GM21360 (cell line): ENCODE measurements at regions not wholly inside any gene's neighbourhood (a gene's known extent, or its start where the extent isn't known, plus 50 kb on each side); places are given as distances from the start of the nearest gene placed in this dataset.
"Not testable (repeated sequence)": the region's sequence is repeated elsewhere in the genome, so short reads cannot be mapped to it uniquely, and the experiment has no call there.

Experiments
- ATAC-seq: cut with Tn5 transposase; IDR thresholded peaks from one replicate; pipeline ENCODE4 v1.9.1; 2021; ENCODE audit warnings: mild to moderate bottlenecking, moderate library complexity; ENCODE audit not compliant: unreplicated experiment

- no peak for ATAC-seq
Measured at GRCh38 chr10:57699944-57700343, 567.8 kb downstream of the IPMK start.

GRCh38 chr10:57696641-57697040 lies 571.1 kb downstream of the IPMK start:
- ATAC-seq = no peak

DNA sequence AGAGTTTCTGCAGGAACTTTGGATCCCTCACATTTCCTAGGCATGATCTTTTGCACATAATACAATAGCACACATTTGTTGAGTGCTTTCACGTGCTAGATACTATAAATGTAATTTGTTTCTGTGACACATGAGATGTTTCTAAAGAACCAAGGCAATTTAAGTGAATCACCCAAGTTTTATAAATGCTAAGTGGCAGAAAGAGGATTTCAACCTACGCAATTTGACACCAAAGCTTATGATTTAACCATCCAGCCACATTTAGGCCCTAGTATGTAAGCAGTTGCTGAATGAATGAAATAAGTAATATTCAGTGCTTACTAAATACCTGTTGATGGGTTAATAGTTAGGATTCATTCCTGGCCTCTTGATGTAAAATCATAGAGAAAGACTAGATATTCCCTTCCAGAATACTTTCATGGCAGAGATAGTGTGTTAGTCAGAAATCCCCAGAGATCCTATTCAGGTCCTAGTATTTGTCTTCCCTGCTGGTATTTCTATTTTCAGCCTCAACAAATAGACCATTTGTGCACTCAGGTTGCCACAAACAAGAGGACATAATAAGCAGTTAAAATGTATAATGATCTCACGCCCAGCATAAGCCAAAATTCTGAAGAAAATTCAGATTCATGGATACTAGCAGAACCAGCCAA lies 572.6 kb downstream of the IPMK start:
- no peak for ATAC-seq

DNA sequence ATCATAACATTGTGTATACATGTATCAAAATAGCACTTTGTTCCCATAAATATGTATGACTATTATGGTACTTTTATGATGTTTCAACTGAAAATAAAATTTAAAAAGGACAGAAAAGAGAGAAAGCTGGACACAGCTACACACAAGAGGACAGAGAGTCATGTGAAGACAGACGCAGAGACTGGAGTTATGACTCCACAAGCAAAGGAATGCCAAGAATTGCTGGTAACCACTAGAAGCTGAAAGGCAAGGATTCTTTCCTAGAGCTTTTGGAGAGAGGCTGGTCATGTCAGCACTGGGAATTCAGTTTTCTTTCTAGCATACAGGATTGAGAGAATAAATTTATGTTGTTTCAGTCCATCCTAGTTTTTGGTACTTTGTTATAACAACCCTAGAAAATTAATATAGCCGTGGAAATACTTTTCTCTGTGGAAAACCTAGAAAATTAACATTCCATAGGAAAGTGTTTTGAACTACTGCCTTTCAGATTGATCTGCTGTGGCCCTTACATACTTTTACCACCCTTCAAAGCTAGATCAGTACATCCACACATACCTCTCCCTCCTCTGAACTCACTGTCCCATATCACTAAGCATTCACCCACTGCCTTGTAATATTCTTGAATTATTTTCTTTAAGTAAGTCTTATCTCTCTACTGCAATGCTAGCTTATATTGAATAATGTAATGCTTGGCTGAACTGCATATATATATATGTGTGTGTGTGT lies 575.3 kb downstream of the IPMK start:
- ATAC-seq = no peak

GRCh38 chr10:57689596-57690297 lies 577.9 kb downstream of the IPMK start:
- no peak for ATAC-seq

- no peak for ATAC-seq
Measured at GRCh38 chr10:57679916-57680315, 587.8 kb downstream of the IPMK start.

DNA sequence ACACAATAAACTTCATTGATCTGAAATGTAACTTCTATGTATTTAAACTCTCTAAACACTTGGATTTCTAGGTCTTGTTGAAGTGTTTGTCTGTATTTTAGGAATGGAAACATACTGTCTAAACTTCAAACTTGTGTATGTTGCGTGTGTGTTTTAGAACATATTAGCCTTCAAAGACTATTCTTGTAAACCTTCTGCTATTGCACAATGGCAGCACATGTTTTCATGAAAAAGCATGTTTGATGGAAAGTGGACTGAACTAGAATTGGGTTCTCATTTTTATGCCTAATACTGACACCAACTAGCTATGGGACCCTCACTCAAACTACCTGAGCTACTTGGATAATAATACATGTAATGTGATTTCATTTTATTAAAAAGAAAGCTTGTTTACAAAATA lies 592.6 kb downstream of the IPMK start:
- ATAC-seq = no peak

GRCh38 chr10:57673446-57673960 lies 594.2 kb downstream of the IPMK start:
- ATAC-seq = no peak

DNA sequence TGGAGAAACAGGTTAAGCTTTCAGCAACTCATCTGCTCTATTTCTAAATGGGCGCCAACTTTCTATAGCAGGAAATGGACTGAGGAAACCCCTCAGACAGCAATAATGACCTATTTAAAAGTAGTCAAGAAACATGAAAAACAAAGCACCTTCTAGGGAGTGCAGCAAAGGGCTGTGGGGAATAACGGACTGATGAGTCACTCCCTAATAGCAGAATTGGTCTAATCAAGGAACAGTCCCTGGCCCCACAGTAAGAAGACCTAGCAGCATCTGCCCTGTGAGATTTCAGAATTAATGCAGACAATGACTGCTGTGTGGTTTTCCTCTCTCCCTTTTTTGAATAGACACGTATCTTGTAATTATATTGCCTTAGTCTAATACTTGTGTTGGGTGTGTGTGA lies 602.9 kb downstream of the IPMK start:
- no peak for ATAC-seq

DNA sequence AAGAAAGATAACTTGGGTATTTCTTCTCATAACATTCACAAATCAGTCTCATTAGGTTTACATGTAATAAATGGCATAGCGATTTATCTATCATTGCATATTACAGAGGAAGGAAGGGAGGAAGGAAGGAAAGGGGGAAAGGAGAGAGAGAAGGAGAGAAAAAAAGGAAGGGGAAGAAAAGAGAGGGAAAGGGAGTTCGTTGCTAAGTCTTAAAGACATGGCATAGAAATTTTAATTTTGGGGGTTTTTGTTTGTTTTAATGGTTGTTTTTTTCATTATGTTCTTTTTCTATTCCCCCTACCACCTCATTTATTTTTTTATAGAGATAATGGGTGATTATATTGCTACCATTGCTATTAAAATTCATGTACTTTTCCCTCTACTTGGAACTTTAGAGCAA lies 604.3 kb downstream of the IPMK start:
- ATAC-seq = no peak

DNA sequence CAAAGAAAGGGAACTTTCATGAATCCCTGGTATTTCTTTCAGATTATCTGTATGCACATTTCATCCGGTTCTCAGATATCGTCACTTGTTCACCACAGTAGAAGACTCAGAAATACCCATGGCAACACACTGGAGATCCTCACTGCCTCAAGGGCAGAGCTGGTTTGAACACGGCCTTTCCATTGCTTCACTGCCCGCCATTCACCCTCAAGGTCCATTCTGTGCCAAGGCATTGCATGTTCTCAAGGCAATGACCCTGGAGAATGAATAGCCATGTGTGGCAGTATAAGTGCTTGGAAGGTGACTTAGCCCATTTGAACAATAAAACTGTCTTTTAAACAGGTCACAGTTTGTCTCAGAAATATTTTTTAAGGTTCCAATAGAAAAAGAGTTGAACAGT lies 606.5 kb downstream of the IPMK start:
- no peak for ATAC-seq

- peak; percentile 98 for ATAC-seq
Measured at GRCh38 chr10:57657164-57657765, 610.4 kb downstream of the IPMK start.

DNA sequence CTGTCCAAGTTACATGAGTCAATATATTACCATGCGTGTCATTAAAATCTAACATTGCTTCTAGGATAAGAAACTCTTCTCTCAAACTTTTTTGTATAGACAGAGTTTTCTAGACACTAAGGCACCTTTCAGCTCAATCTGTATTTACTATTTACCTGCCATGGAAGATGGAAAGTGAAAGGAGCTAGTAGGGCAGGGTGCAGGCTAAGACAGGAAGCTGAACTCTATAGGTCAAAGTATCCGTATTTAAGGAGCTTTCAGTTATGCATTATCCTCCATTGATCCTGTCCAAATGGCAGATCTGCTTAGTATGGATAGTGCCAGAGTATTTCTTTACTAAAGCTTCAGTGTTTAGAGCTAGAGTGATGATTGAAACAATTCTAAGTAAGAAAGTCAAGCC lies 612.8 kb downstream of the IPMK start:
- no peak for ATAC-seq

DNA sequence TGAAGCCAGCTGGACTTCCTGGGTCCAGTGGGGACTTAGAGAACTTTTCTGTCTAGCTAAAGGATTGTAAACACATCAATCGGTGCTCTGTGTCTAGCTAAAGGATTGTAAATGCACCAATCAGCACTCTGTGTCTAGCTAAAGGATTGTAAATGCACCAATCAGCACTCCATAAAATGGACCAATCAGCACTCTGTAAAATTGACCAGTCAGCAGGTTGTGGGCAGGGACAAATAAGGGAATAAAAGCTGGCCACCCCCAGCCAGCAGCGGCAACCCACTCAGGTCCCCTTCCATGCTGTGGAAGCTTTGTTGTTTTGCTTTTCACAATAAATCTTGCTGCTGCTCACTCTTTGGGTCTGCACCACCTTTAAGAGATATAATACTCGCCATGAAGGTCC lies 622.6 kb downstream of the IPMK start:
- ATAC-seq = not testable (repeated sequence)

DNA sequence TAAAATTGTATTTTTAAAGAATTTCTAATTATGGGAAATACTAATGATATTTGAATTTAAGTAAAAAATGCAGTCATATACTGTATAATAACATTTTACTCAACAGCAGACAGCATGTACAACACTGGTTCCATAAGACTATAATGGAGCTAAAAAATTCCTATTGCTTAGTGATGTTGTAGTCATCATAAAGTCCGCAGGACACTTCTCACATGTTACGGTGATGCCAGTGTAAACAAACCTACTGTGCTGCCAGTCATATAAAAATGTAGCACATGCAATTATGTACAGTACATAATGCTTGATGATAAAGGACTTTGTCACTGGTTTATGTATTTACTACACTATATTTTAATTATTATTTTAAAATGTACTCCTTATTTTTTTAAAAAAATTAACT lies 629.3 kb downstream of the IPMK start:
- no peak for ATAC-seq

GRCh38 chr10:57628592-57629284 lies 639.0 kb downstream of the IPMK start:
- no peak for ATAC-seq

GRCh38 chr10:57627642-57628178 lies 640.0 kb downstream of the IPMK start:
- no peak for ATAC-seq

GRCh38 chr10:57624856-57625592 lies 642.7 kb downstream of the IPMK start:
- no peak for ATAC-seq

GRCh38 chr10:57624066-57624465 lies 643.6 kb downstream of the IPMK start:
- no peak for ATAC-seq

GRCh38 chr10:57621466-57621865 lies 646.2 kb downstream of the IPMK start:
- no peak for ATAC-seq
